KMS-11 (cell line): ENCODE measurements at regions not wholly inside any gene's neighbourhood (a gene's known extent, or its start where the extent isn't known, plus 50 kb on each side); places are given as distances from the start of the nearest gene placed in this dataset.
"Not testable (repeated sequence)": the region's sequence is repeated elsewhere in the genome, so short reads cannot be mapped to it uniquely, and the experiment has no call there.

Experiments
- H2AFZ ChIP-seq: fragments of 200-600 bp; sonication (generic); 2 replicates; pipeline ENCODE4 v1.6.1; 2016; ENCODE audit warnings: antibody characterized with exemption, mixed run types, low read depth
- H3K27ac ChIP-seq: fragments of 200-600 bp; sonication (generic); 2 replicates; pipeline ENCODE4 v1.6.1; 2016; ENCODE audit warnings: mild to moderate bottlenecking, mixed run types
- H3K27me3 ChIP-seq: fragments of 200-600 bp; sonication (generic); 2 replicates; pipeline ENCODE4 v1.6.1; 2017; ENCODE audit warnings: mild to moderate bottlenecking, low read depth, mixed run types, moderate library complexity; ENCODE audit not compliant: insufficient read depth
- H3K36me3 ChIP-seq: fragments of 200-600 bp; sonication (generic); 2 replicates; pipeline ENCODE4 v1.6.1; 2017; ENCODE audit warnings: mild to moderate bottlenecking, mixed run types; ENCODE audit not compliant: insufficient read depth
- H3K4me1 ChIP-seq: fragments of 200-600 bp; sonication (generic); 2 replicates; pipeline ENCODE4 v1.6.1; 2016; ENCODE audit warnings: mild to moderate bottlenecking, low read depth, mixed run types; ENCODE audit not compliant: poor library complexity, severe bottlenecking
- H3K4me2 ChIP-seq: fragments of 200-600 bp; sonication (generic); 2 replicates; pipeline ENCODE4 v1.7.0; 2016; ENCODE audit warnings: mild to moderate bottlenecking, mixed run types
- H3K4me3 ChIP-seq: fragments of 200-600 bp; sonication (generic); IDR thresholded peaks from 2 replicates; pipeline ENCODE4 v1.6.1; 2017; ENCODE audit warnings: low read depth, low read length, mixed read lengths; ENCODE audit not compliant: insufficient read depth
- H3K79me2 ChIP-seq: fragments of 200-600 bp; sonication (generic); 2 replicates; pipeline ENCODE4 v1.6.1; 2016; ENCODE audit warnings: low read depth, mixed run types; ENCODE audit not compliant: insufficient read depth
- H3K9ac ChIP-seq: fragments of 200-600 bp; sonication (generic); 2 replicates; pipeline ENCODE4 v1.6.1; 2016; ENCODE audit warnings: mild to moderate bottlenecking, mixed run types
- H4K20me1 ChIP-seq: fragments of 200-600 bp; sonication (generic); 2 replicates; pipeline ENCODE4 v1.6.1; 2016; ENCODE audit warnings: mild to moderate bottlenecking, mixed run types; ENCODE audit not compliant: insufficient read depth
- TF ChIP-seq, protein P1 (sequence below): fragments of 200-600 bp; sonication (generic); conservative IDR thresholded peaks from 2 replicates; pipeline ENCODE4 v1.6.1; 2017; ENCODE audit warnings: low read depth, mild to moderate bottlenecking, antibody characterized with exemption, low read length, moderate library complexity, mixed read lengths

DNA sequence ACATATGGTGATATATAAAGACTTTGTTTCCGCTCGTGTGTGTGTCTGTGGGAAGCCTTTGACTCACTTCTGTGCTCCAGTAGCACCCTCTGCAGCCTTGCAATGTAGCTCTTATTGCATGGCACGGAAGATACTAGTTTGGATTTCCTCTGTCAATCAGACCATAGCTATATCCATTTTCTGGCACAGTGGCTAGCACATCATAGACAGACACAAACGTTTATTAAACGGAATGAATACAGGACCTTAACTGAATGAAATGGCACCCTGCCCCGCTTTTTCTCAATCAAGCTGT is 124.0 kb upstream of the PTPN20 start:
- Histone ChIP-seq H3K27me3 (no peaks in the 10 kb centered on the region), H4K20me1 (no peaks in the 10 kb centered on the region), H3K27ac (no peak overlapping the region), H3K4me1 (no peaks in the 10 kb centered on the region), H3K79me2 (no peaks in the 10 kb centered on the region), H2AFZ (peak overlapping the region; percentile 75; the same call in 1 of the 2 replicates), H3K36me3 (no peaks in the 10 kb centered on the region), H3K4me3 (no peak overlapping the region), H3K9ac (peak overlapping the region; percentile 27; the same call in 1 of the 2 replicates), H3K4me2 (peak overlapping the region; percentile 59)
- TF ChIP-seq, protein P1, sequence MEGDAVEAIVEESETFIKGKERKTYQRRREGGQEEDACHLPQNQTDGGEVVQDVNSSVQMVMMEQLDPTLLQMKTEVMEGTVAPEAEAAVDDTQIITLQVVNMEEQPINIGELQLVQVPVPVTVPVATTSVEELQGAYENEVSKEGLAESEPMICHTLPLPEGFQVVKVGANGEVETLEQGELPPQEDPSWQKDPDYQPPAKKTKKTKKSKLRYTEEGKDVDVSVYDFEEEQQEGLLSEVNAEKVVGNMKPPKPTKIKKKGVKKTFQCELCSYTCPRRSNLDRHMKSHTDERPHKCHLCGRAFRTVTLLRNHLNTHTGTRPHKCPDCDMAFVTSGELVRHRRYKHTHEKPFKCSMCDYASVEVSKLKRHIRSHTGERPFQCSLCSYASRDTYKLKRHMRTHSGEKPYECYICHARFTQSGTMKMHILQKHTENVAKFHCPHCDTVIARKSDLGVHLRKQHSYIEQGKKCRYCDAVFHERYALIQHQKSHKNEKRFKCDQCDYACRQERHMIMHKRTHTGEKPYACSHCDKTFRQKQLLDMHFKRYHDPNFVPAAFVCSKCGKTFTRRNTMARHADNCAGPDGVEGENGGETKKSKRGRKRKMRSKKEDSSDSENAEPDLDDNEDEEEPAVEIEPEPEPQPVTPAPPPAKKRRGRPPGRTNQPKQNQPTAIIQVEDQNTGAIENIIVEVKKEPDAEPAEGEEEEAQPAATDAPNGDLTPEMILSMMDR = no peak

DNA sequence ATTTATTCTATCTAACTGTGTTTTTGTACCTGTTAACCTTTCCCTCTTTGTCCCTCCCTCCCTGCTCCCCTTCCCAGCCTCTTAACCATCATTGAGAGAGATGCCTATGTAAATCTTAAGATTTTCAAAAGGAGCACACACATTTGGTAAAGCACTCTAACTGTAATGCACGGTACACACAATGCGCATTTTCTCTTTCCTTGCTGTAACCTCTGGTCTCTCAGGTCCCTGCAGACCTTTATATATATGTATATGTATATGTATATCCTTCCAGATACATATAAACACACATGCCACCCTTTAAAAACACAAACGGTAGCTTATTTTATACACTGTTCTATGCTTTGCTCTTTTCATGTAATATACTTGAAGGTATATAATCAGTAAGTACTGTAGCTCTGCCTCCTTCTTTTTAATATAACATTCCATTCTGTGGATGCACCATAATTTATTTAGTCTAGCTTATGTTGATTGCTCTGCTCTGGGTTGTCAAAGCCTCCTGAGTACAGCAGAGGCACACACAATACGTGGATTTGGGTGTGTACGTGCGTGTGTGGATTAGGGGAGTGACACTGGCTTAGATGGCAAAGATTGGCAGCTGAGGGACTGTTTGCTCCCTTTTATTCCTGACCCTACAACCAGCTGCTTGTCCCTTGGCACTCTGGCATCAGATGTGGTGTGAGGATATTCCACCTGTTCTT is 118.4 kb upstream of the PTPN20 start:
- H3K36me3 ChIP-seq, H3K27me3 ChIP-seq, H3K4me3 ChIP-seq, H3K4me2 ChIP-seq, H3K4me1 ChIP-seq, H3K27ac ChIP-seq, H3K9ac ChIP-seq, H2AFZ ChIP-seq, H3K79me2 ChIP-seq, H4K20me1 ChIP-seq: not testable (repeated sequence)

DNA sequence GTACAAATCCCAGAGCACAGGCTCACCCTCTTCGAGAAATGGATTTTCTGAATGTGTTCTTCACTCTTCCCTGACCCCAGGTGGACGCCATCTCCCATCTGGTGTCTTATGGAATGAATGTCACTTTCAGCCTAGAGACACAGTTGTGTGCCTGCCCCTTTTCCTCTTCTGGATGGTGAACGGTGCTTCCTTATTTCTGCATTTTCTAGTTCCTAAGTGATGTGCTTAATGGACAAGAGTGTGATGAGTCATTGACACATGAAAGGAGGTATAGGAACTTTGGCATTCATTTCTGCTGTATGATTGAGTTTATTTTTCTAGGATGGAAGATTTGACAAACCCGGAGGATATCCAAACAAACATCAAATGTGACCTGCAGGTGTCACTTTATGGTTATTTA is 114.9 kb upstream of the PTPN20 start:
- not testable (repeated sequence) for H3K4me2 ChIP-seq, H3K27me3 ChIP-seq, H3K9ac ChIP-seq, H3K4me3 ChIP-seq, H3K4me1 ChIP-seq, H3K36me3 ChIP-seq, H4K20me1 ChIP-seq, H2AFZ ChIP-seq, H3K27ac ChIP-seq, H3K79me2 ChIP-seq

DNA sequence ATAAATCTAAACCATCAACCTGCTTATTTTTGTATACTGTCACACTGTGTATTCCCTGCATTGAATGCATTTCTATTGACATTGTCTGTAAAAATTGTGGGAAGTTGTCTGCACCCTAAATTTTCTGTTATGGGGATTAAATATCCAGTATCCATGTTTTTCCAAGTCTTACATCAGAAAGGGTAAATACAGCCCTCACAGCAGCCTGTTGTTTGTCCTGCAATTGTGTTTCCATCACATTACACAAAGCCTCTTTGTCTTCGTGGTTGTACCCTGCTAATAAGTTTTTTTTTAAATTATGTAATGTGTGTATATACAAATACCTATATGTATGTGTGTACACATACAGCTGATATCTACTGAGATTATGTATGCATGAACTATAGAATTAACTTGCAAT is 109.2 kb upstream of the PTPN20 start:
- not testable (repeated sequence) for H3K4me3 ChIP-seq, H4K20me1 ChIP-seq, H2AFZ ChIP-seq, H3K4me2 ChIP-seq, H3K27ac ChIP-seq, H3K79me2 ChIP-seq, H3K36me3 ChIP-seq, H3K9ac ChIP-seq, H3K4me1 ChIP-seq, H3K27me3 ChIP-seq

DNA sequence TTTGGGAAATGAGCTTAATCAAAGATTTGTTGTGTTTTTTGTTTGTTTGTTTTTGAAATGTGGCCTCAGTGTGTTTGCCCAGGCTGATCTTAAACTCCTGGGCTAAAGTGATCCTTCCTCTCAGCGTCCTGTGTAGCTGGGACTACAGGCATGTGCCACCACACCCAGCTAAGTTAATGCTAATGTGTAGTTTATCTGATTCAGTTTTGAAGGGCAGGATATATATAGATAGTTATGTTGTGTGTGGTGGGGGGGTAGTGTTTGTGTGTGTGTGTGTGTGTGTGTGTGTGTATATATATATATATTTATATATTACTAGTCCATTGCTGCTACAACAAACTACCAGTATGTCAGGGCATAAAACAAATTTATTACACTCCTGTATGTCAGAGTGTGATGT is 108.1 kb upstream of the PTPN20 start:
- H3K36me3 ChIP-seq, H4K20me1 ChIP-seq, H3K27me3 ChIP-seq, H3K79me2 ChIP-seq, H3K9ac ChIP-seq, H3K4me2 ChIP-seq, H3K4me1 ChIP-seq, H3K27ac ChIP-seq, H2AFZ ChIP-seq, H3K4me3 ChIP-seq: not testable (repeated sequence)

DNA sequence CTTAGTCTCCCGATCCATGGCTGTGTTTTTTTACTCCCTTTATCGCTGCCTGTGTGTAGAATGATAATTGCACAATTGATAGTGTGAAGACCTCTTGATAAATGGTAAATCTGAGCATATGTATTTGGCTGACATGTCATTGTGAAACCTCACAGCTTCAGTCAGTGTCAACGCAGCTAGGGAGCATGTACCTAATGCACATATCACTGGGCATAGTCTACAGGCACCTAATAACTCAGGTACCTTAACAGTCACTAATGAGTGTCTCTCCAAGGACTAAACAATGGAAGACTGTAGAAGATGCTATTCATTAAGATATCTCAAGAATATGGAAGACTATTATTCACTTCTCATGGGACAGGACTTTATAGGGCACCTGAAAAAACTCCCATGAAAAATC is 101.0 kb upstream of the PTPN20 start:
- not testable (repeated sequence) for H3K9ac ChIP-seq, H3K27ac ChIP-seq, H3K4me2 ChIP-seq, H4K20me1 ChIP-seq, H3K4me1 ChIP-seq, H3K4me3 ChIP-seq, H2AFZ ChIP-seq, H3K27me3 ChIP-seq, H3K79me2 ChIP-seq, H3K36me3 ChIP-seq

DNA sequence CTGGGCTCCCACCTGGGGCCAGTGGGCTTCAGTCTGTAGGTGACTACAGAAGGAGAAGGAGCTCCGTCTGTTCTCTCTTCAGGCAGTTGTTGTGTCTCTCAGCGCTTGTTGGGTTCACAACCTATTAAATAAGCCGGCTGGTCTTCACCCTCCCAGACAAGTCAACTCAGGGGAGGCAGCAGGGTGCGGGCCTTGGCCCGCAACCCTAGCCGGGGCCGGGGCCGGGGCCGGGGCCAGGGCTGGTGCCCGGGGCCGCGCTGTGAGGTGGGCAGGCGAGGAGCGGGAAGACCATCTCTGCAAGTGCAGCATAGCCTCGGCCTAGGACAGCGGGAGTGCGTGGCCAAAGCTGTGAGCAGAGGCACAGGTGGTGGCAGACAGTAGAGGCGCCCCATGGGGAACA is 95.1 kb upstream of the PTPN20 start:
- not testable (repeated sequence) for H3K4me1 ChIP-seq, H3K4me2 ChIP-seq, H2AFZ ChIP-seq, H3K9ac ChIP-seq, H4K20me1 ChIP-seq, H3K27ac ChIP-seq, H3K27me3 ChIP-seq, H3K79me2 ChIP-seq, H3K36me3 ChIP-seq, H3K4me3 ChIP-seq

DNA sequence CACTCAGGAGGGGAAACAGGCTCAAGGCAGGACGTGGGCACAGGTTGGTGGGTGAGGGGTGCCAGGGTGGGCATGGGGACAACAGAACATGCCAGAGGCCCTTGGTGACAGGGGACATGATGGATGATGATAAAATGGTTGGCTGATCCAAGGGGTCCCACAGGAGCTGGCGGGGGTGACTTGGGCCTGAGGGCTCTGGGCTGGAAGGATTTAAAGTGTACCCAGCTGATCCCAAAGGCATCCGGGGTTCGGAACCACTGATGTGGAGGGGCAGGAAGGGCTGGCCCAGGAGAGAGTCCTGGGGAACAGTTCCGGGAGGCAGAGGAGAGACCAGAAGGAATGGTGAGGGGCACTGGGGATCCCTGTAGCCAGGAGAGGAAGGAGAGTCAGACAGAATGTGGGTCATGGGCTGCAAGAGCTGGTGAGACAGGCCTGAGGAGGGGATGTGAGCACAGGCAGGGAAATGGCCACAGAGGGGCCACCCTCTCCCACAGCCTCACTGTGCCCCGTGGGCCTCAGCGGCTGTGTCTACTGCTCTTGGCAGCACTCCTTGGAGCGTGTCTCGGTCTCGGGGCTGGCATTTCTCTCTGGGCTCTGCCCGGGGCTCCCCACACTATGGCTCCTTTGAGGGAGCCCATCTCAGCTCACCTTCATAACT is 70.7 kb upstream of the PTPN20 start:
- H3K4me1 ChIP-seq, H2AFZ ChIP-seq, H3K27ac ChIP-seq, H3K79me2 ChIP-seq, H3K9ac ChIP-seq, H3K4me3 ChIP-seq, H3K27me3 ChIP-seq, H3K4me2 ChIP-seq, H3K36me3 ChIP-seq, H4K20me1 ChIP-seq: not testable (repeated sequence)

DNA sequence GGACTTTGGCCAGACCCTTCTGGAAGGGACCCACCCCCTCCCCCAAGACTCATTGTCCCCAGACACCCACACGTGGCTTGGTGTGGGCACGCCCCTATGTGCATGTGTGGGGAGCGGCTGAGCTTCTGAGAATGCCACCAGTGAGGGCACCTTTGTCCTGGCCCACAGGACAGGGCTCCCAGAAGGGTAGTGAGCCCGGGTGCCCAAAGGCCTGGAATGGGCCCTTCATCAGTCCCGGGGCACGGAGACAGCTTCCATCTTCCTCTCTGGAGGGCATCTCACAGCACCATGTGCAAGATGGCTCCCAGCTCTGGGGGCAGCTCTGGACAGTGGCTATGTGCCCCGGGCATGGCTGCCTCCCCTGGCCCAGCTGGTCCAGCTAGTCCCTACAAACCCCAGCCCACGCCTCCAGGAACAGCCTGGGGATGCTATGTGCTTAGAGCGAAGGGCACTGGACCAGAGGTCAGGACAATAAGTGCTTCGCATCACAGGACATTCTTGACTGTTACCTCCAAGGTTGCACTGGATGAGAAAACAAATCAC is 70.1 kb upstream of the PTPN20 start:
- H4K20me1 ChIP-seq, H3K9ac ChIP-seq, H3K4me1 ChIP-seq, H3K27ac ChIP-seq, H2AFZ ChIP-seq, H3K4me3 ChIP-seq, H3K27me3 ChIP-seq, H3K36me3 ChIP-seq, H3K79me2 ChIP-seq, H3K4me2 ChIP-seq: not testable (repeated sequence)
